Parathyroid adenoma (tissue), 2 donors: ENCODE measurements at regions not wholly inside any gene's neighbourhood (a gene's known extent, or its start where the extent isn't known, plus 50 kb on each side); places are given as distances from the start of the nearest gene placed in this dataset.

ENCODE experiments used
- H2AFZ ChIP-seq: fragments of 300-600 bp; sonication (generic); one replicate; pipeline ENCODE4 v1.7.0; 2017; ENCODE audit warnings: antibody characterized with exemption, mild to moderate bottlenecking
- H3K27ac ChIP-seq: fragments of 300-600 bp; sonication (generic); one replicate; pipeline ENCODE4 v1.7.0; 2017
- H3K27me3 ChIP-seq: fragments of 300-600 bp; sonication (generic); one replicate; pipeline ENCODE4 v1.7.0; 2017; ENCODE audit warnings: low read length; ENCODE audit not compliant: control insufficient read depth, insufficient read depth
- H3K36me3 ChIP-seq: fragments of 300-600 bp; sonication (generic); one replicate; pipeline ENCODE4 v1.7.0; 2017; ENCODE audit warnings: low read length; ENCODE audit not compliant: control insufficient read depth, insufficient read depth
- H3K4me1 ChIP-seq: fragments of 300-600 bp; sonication (generic); one replicate; pipeline ENCODE4 v1.7.0; 2017; ENCODE audit warnings: control low read depth
- H3K4me2 ChIP-seq: fragments of 300-600 bp; sonication (generic); one replicate; pipeline ENCODE4 v1.7.0; 2017; ENCODE audit warnings: low read length
- H3K4me3 ChIP-seq: fragments of 300-600 bp; sonication (generic); one replicate; pipeline ENCODE4 v1.7.0; 2017; ENCODE audit warnings: low read depth, low read length
- H3K79me2 ChIP-seq: fragments of 300-600 bp; sonication (generic); one replicate; pipeline ENCODE4 v1.7.0; 2017; ENCODE audit warnings: control low read depth
- H3K9ac ChIP-seq: fragments of 300-600 bp; sonication (generic); one replicate; pipeline ENCODE4 v1.7.0; 2017; ENCODE audit warnings: mild to moderate bottlenecking
- H3K9me3 ChIP-seq: fragments of 300-600 bp; sonication (generic); one replicate; pipeline ENCODE4 v1.7.0; 2017; ENCODE audit warnings: low read length; ENCODE audit not compliant: control insufficient read depth
- CTCF ChIP-seq: fragments of 300-600 bp; sonication (generic); IDR thresholded peaks from one replicate; pipeline ENCODE4 v1.7.0; 2017; ENCODE audit warnings: antibody characterized with exemption, mild to moderate bottlenecking
- donor health status: primary hyperparathyroidism.

- H3K4me2 ChIP-seq, result no peak overlapping the region
- no peaks in the 10 kb centered on the region for H3K4me1 ChIP-seq
- no peaks in the 10 kb centered on the region for H3K27me3 ChIP-seq
- H3K9ac ChIP-seq, result no peak overlapping the region
- no peaks in the 10 kb centered on the region for H3K36me3 ChIP-seq
- H3K27ac ChIP-seq, result no peak overlapping the region
- no peak overlapping the region for H3K4me3 ChIP-seq
- H3K9me3 ChIP-seq, result no peaks in the 10 kb centered on the region
- H2AFZ ChIP-seq, result no peak overlapping the region
- no peak for TF ChIP-seq CTCF
- no peaks in the 10 kb centered on the region for H3K79me2 ChIP-seq
Measured at GRCh38 chr2:220789961-220790360, 782.1 kb downstream of the EPHA4 start.

- no peak for TF ChIP-seq CTCF
- no peaks in the 10 kb centered on the region for H3K27me3 ChIP-seq
- H3K27ac ChIP-seq, result no peak overlapping the region
Measured at GRCh38 chr2:220795705-220796104, 776.4 kb downstream of the EPHA4 start.

DNA sequence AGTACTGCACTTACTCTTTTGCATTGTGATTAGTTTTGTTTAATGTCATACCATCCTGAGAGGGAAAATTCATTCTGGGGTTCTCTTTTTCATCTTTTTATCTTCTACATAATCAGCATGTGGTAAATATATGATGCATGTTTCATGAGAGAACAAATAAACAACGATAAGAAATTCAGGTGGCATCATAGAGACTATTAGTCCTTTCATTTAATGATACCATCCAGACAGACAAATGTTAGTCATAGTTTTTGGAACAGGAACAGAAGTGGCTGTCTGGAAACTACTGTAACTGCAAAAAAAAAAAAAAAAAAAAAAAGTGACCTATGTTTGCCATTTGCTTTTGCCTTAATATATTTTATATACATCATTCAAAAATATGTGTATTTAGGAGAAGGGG is 761.0 kb downstream of the EPHA4 start:
- H2AFZ ChIP-seq, result no peak overlapping the region
- no peaks in the 10 kb centered on the region for H3K9me3 ChIP-seq
- H3K27ac ChIP-seq, result no peak overlapping the region
- H3K4me1 ChIP-seq, result no peaks in the 10 kb centered on the region
- H3K36me3 ChIP-seq, result no peaks in the 10 kb centered on the region
- no peaks in the 10 kb centered on the region for H3K27me3 ChIP-seq
- no peak for TF ChIP-seq CTCF
- H3K4me3 ChIP-seq, result no peak overlapping the region
- H3K4me2 ChIP-seq, result no peak overlapping the region
- H3K9ac ChIP-seq, result no peak overlapping the region
- H3K79me2 ChIP-seq, result no peaks in the 10 kb centered on the region

More at GRCh38 chr2:220795705-220796104, 776.4 kb downstream of the EPHA4 start:
- no peaks in the 10 kb centered on the region for H3K79me2 ChIP-seq
- H3K4me3 ChIP-seq, result no peak overlapping the region
- H3K4me1 ChIP-seq, result no peaks in the 10 kb centered on the region
- no peaks in the 10 kb centered on the region for H3K36me3 ChIP-seq
- no peak overlapping the region for H2AFZ ChIP-seq
- H3K4me2 ChIP-seq, result no peak overlapping the region
- no peak overlapping the region for H3K9ac ChIP-seq
- H3K9me3 ChIP-seq, result no peaks in the 10 kb centered on the region

DNA sequence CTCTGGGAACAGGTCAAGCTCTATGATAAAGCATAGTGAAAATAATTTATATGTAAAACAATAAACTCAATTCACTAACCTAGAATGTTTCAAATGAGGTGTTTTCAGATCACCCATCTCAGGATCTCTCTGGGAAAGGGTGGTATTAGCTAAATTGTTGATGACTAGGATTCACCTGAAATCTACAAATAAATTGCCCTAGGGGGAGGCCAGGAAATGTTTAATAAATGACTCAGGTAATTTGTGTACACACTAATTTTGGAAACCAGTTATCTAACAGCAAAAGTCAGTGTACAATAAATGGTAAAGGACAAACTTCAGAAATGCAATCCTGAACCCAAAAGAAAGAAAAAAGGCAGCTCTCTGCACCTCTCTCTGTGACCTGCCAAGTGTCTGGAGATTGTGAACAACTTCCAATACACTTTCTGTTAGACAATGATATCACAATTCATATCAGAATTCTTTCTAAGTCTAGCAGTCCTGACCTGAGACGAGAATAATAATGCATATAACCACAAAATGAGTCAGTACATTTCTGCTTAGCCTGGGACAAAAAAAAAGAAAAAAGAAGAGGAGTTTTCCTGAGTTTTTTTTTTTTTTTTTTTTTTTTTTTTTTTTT is 760.0 kb downstream of the EPHA4 start:
- no peak overlapping the region for H3K9ac ChIP-seq
- no peak overlapping the region for H3K4me2 ChIP-seq
- H3K79me2 ChIP-seq, result no peaks in the 10 kb centered on the region
- no peak for TF ChIP-seq CTCF
- no peak overlapping the region for H3K27ac ChIP-seq
- no peaks in the 10 kb centered on the region for H3K4me1 ChIP-seq
- H3K27me3 ChIP-seq, result no peaks in the 10 kb centered on the region
- no peak overlapping the region for H2AFZ ChIP-seq
- H3K36me3 ChIP-seq, result no peaks in the 10 kb centered on the region
- no peaks in the 10 kb centered on the region for H3K9me3 ChIP-seq
- no peak overlapping the region for H3K4me3 ChIP-seq

GRCh38 chr2:220814441-220814840 is 757.7 kb downstream of the EPHA4 start:
- H3K4me1 ChIP-seq, result no peaks in the 10 kb centered on the region
- H3K4me2 ChIP-seq, result no peak overlapping the region
- H3K9ac ChIP-seq, result no peak overlapping the region
- no peaks in the 10 kb centered on the region for H3K79me2 ChIP-seq
- TF ChIP-seq CTCF, result no peak
- H2AFZ ChIP-seq, result no peak overlapping the region
- H3K9me3 ChIP-seq, result no peaks in the 10 kb centered on the region
- no peak overlapping the region for H3K4me3 ChIP-seq
- H3K27me3 ChIP-seq, result no peaks in the 10 kb centered on the region
- no peak overlapping the region for H3K27ac ChIP-seq
- no peaks in the 10 kb centered on the region for H3K36me3 ChIP-seq
